HEK293 (cell line): ENCODE measurements at regions not wholly inside any gene's neighbourhood (a gene's known extent, or its start where the extent isn't known, plus 50 kb on each side); places are given as distances from the start of the nearest gene placed in this dataset.

Experiments
- CTCF ChIA-PET: fragments of 350-600 bp; formaldehyde crosslinking; extraction: SDS; loops from one replicate; lab custom pipeline; 2021; ENCODE audit warnings: antibody characterized with exemption; lab: Yijun Ruan, JAX
- POLR2A ChIA-PET: fragments of 300-600 bp; formaldehyde crosslinking; extraction: SDS; loops from one replicate; lab custom pipeline; 2020; ENCODE audit warnings: antibody characterized with exemption, inconsistent platforms; lab: Yijun Ruan, JAX
- H3K27ac ChIP-seq: fragments of 200-500 bp; sonication (Bioruptor generic); 2 replicates; pipeline ENCODE4 v1.5.1; 2014; ENCODE audit warnings: low read depth, low read length, control low read depth, inconsistent platforms; ENCODE audit errors: extremely low read depth
- H3K36me3 ChIP-seq, 2 experiments: fragments of 200-500 bp in 1 of 2; sonication (Bioruptor generic) in 1 of 2; 1 replicate in 1 of 2; 2 replicates in 1 of 2; pipeline ENCODE4 v1.5.1; 2014 to 2017; ENCODE audit warnings: inconsistent platforms in 2 of 2, low read length in 2 of 2; ENCODE audit not compliant: control insufficient read depth in 2 of 2, insufficient read depth in 1 of 2
- H3K4me1 ChIP-seq: fragments of 200-500 bp; sonication (Bioruptor generic); 2 replicates; pipeline ENCODE4 v1.5.1; 2014; ENCODE audit warnings: mild to moderate bottlenecking, low read length, inconsistent platforms; ENCODE audit not compliant: control insufficient read depth, insufficient read depth
- H3K4me3 ChIP-seq: 2 replicates; pipeline ENCODE4 v1.5.1; 2011; ENCODE audit warnings: low read depth, mild to moderate bottlenecking, control low read depth, low read length, moderate library complexity
- H3K9me3 ChIP-seq: fragments of 200-500 bp; sonication (Bioruptor generic); 2 replicates; pipeline ENCODE4 v1.5.1; 2014; ENCODE audit warnings: low read depth, low read length, inconsistent platforms; ENCODE audit not compliant: control insufficient read depth, insufficient read depth
- EGR2 ChIP-seq: fragments of 450-650 bp; formaldehyde crosslinking; IDR thresholded peaks from 2 replicates; pipeline ENCODE4 v1.5.1; 2016; ENCODE audit warnings: low read depth, missing biosample characterization, missing genetic modification characterization
- KLF8 ChIP-seq: fragments of 450-650 bp; formaldehyde crosslinking; IDR thresholded peaks from 2 replicates; pipeline ENCODE4 v1.5.1; 2016; ENCODE audit warnings: missing biosample characterization, missing genetic modification characterization
- SALL2 ChIP-seq: fragments of 450-650 bp; formaldehyde crosslinking; IDR thresholded peaks from 2 replicates; pipeline ENCODE4 v1.5.0; 2017; ENCODE audit warnings: missing biosample characterization, mild to moderate bottlenecking, missing genetic modification characterization, borderline replicate concordance
- SCRT1 ChIP-seq: fragments of 450-650 bp; formaldehyde crosslinking; IDR thresholded peaks from 2 replicates; pipeline ENCODE4 v1.5.1; 2016; ENCODE audit warnings: missing biosample characterization, missing genetic modification characterization, borderline replicate concordance
- TRIM28 ChIP-seq: IDR thresholded peaks from 2 replicates; pipeline ENCODE4 v1.6.1; 2011; ENCODE audit warnings: low read length, control low read depth, borderline replicate concordance
- ZFHX2 ChIP-seq: fragments of 450-650 bp; formaldehyde crosslinking; conservative IDR thresholded peaks from 2 replicates; pipeline ENCODE4 v1.5.1; 2016; ENCODE audit warnings: missing biosample characterization, missing genetic modification characterization
- ZNF202 ChIP-seq: fragments of 450-650 bp; formaldehyde crosslinking; IDR thresholded peaks from 2 replicates; pipeline ENCODE4 v1.5.1; 2016; ENCODE audit warnings: missing biosample characterization, missing genetic modification characterization, borderline replicate concordance
- ZNF391 ChIP-seq: fragments of 450-650 bp; formaldehyde crosslinking; IDR thresholded peaks from 2 replicates; pipeline ENCODE4 v1.5.1; 2016; ENCODE audit warnings: low read depth, missing biosample characterization, missing genetic modification characterization, borderline replicate concordance
- ZNF426 ChIP-seq: fragments of 450-650 bp; formaldehyde crosslinking; IDR thresholded peaks from 2 replicates; pipeline ENCODE4 v1.5.1; 2017; ENCODE audit warnings: missing biosample characterization, missing genetic modification characterization, mild to moderate bottlenecking, inconsistent platforms, moderate library complexity
- ZNF488 ChIP-seq: fragments of 450-650 bp; formaldehyde crosslinking; IDR thresholded peaks from 2 replicates; pipeline ENCODE4 v1.5.1; 2016; ENCODE audit warnings: missing biosample characterization, missing genetic modification characterization
- ZNF585B ChIP-seq: fragments of 450-650 bp; formaldehyde crosslinking; IDR thresholded peaks from 2 replicates; pipeline ENCODE4 v1.5.1; 2016; ENCODE audit warnings: missing biosample characterization, missing genetic modification characterization
- ZNF621 ChIP-seq: fragments of 450-650 bp; formaldehyde crosslinking; IDR thresholded peaks from 2 replicates; pipeline ENCODE4 v1.5.1; 2017; ENCODE audit warnings: missing biosample characterization, missing genetic modification characterization
- TF ChIP-seq, protein P1 (sequence below): fragments of 450-650 bp; formaldehyde crosslinking; IDR thresholded peaks from 2 replicates; pipeline ENCODE4 v1.5.1; 2016; ENCODE audit warnings: missing biosample characterization, missing genetic modification characterization
- TF ChIP-seq, protein P2 (sequence below): fragments of 450-650 bp; formaldehyde crosslinking; IDR thresholded peaks from 2 replicates; pipeline ENCODE4 v1.5.1; 2016; ENCODE audit warnings: missing biosample characterization, missing genetic modification characterization
- TF ChIP-seq, protein P3 (sequence below): fragments of 450-650 bp; formaldehyde crosslinking; IDR thresholded peaks from 2 replicates; pipeline ENCODE4 v1.5.1; 2016; ENCODE audit warnings: missing biosample characterization, missing genetic modification characterization

GRCh38 chr3:86175593-86176444, 815.1 kb downstream of the VGLL3 start:
- CTCF ChIA-PET = no interaction called here

More at GRCh38 chr3:86175593-86176444, 815.1 kb downstream of the VGLL3 start:
- H3K9me3 ChIP-seq = no peaks in the 10 kb centered on the region
- no peak overlapping the region for H3K27ac ChIP-seq
- POLR2A ChIA-PET = no interaction called here
- no peak for TF ChIP-seq ZNF391
- TF ChIP-seq ZFHX2 (tag by site-specific recombination) = no peak
- TF ChIP-seq ZNF585B (tag by site-specific recombination) = no peak
- TF ChIP-seq SCRT1 = no peak
- TF ChIP-seq ZNF202 = no peak
- TF ChIP-seq, protein P1, sequence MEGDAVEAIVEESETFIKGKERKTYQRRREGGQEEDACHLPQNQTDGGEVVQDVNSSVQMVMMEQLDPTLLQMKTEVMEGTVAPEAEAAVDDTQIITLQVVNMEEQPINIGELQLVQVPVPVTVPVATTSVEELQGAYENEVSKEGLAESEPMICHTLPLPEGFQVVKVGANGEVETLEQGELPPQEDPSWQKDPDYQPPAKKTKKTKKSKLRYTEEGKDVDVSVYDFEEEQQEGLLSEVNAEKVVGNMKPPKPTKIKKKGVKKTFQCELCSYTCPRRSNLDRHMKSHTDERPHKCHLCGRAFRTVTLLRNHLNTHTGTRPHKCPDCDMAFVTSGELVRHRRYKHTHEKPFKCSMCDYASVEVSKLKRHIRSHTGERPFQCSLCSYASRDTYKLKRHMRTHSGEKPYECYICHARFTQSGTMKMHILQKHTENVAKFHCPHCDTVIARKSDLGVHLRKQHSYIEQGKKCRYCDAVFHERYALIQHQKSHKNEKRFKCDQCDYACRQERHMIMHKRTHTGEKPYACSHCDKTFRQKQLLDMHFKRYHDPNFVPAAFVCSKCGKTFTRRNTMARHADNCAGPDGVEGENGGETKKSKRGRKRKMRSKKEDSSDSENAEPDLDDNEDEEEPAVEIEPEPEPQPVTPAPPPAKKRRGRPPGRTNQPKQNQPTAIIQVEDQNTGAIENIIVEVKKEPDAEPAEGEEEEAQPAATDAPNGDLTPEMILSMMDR (tag by site-specific recombination) = no peak
- TF ChIP-seq ZNF426 (tag by site-specific recombination) = no peak
- TF ChIP-seq ZNF621 (tag by site-specific recombination) = no peak
- no peak for TF ChIP-seq EGR2 (tag by site-specific recombination)
- no peak for TF ChIP-seq ZNF488 (tag by site-specific recombination)
- TF ChIP-seq TRIM28 = no peak
- no peak for TF ChIP-seq KLF8
- no peak for TF ChIP-seq SALL2 (tag by site-specific recombination)
- TF ChIP-seq, protein P2, sequence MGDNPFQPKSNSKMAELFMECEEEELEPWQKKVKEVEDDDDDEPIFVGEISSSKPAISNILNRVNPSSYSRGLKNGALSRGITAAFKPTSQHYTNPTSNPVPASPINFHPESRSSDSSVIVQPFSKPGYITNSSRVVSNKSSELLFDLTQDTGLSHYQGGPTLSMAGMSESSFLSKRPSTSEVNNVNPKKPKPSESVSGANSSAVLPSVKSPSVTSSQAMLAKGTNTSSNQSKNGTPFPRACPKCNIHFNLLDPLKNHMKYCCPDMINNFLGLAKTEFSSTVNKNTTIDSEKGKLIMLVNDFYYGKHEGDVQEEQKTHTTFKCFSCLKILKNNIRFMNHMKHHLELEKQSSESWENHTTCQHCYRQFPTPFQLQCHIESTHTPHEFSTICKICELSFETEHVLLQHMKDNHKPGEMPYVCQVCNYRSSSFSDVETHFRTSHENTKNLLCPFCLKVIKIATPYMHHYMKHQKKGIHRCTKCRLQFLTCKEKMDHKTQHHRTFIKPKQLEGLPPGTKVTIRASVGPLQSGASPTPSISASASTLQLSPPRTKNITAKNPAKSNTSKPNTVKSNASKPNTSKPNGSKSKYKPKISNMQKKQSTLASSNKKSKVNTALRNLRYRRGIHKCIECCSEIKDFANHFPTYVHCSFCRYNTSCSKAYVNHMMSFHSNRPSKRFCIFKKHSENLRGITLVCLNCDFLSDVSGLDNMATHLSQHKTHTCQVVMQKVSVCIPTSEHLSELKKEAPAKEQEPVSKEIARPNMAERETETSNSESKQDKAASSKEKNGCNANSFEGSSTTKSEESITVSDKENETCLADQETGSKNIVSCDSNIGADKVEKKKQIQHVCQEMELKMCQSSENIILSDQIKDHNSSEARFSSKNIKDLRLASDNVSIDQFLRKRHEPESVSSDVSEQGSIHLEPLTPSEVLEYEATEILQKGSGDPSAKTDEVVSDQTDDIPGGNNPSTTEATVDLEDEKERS (tag by site-specific recombination) = no peak
- TF ChIP-seq, protein P3, sequence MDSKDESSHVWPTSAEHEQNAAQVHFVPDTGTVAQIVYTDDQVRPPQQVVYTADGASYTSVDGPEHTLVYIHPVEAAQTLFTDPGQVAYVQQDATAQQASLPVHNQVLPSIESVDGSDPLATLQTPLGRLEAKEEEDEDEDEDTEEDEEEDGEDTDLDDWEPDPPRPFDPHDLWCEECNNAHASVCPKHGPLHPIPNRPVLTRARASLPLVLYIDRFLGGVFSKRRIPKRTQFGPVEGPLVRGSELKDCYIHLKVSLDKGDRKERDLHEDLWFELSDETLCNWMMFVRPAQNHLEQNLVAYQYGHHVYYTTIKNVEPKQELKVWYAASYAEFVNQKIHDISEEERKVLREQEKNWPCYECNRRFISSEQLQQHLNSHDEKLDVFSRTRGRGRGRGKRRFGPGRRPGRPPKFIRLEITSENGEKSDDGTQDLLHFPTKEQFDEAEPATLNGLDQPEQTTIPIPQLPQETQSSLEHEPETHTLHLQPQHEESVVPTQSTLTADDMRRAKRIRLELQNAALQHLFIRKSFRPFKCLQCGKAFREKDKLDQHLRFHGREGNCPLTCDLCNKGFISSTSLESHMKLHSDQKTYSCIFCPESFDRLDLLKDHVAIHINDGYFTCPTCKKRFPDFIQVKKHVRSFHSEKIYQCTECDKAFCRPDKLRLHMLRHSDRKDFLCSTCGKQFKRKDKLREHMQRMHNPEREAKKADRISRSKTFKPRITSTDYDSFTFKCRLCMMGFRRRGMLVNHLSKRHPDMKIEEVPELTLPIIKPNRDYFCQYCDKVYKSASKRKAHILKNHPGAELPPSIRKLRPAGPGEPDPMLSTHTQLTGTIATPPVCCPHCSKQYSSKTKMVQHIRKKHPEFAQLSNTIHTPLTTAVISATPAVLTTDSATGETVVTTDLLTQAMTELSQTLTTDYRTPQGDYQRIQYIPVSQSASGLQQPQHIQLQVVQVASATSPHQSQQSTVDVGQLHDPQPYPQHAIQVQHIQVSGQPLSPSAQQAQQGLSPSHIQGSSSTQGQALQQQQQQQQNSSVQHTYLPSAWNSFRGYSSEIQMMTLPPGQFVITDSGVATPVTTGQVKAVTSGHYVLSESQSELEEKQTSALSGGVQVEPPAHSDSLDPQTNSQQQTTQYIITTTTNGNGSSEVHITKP = no peak
- H3K36me3 ChIP-seq = no peaks in the 10 kb centered on the region
- no peaks in the 10 kb centered on the region for H3K4me1 ChIP-seq
- H3K4me3 ChIP-seq = no peak overlapping the region
